ENCODE measurements at regions not wholly inside any gene's neighbourhood (a gene's known extent, or its start where the extent isn't known, plus 50 kb on each side); places are given as distances from the start of the nearest gene placed in this dataset.

- intact Hi-C loops (cut with DNase I) = no loop called here
- H3K4me1 ChIP-seq = no peaks in the 10 kb centered on the region
- no peak overlapping the region for H3K9ac ChIP-seq (ENCODE audit: low read depth in 2 of 2, low read length in 2 of 2)
- no peak overlapping the region for H3K4me3 ChIP-seq
- no peaks in the 10 kb centered on the region for H3K27me3 ChIP-seq
- TF ChIP-seq CTCF (IDR thresholded peaks at IDR 0.05) = no peak
- H3K9me3 ChIP-seq = no peaks in the 10 kb centered on the region
- H3K36me3 ChIP-seq = no peaks in the 10 kb centered on the region
- no peak overlapping the region for H3K27ac ChIP-seq
- DNase-seq = no peak
Observed at GRCh38 chr3:43949594-43949993, 258.9 kb downstream of the ABHD5 start.

GRCh38 chr3:43950775-43951174 is 260.0 kb downstream of the ABHD5 start:
- Histone ChIP-seq H3K4me3 (no peak overlapping the region), H3K4me1 (no peaks in the 10 kb centered on the region), H3K27me3 (peaks cover 3% of the 10 kb centered on the region), H3K9ac (ENCODE audit: low read depth in 2 of 2, low read length in 2 of 2) (no peak overlapping the region), H3K36me3 (no peaks in the 10 kb centered on the region), H3K27ac (no peak overlapping the region), H3K9me3 (no peaks in the 10 kb centered on the region)
- no peak for DNase-seq
- TF ChIP-seq CTCF (IDR thresholded peaks at IDR 0.05) = no peak
- intact Hi-C loops (cut with DNase I) = no loop called here

GRCh38 chr3:43951813-43952212 is 261.1 kb downstream of the ABHD5 start:
- H3K27me3 ChIP-seq = peaks cover 3% of the 10 kb centered on the region
- intact Hi-C loops (cut with DNase I) = no loop called here
- no peaks in the 10 kb centered on the region for H3K4me1 ChIP-seq
- H3K36me3 ChIP-seq = no peaks in the 10 kb centered on the region
- DNase-seq = no peak
- no peak overlapping the region for H3K27ac ChIP-seq
- no peaks in the 10 kb centered on the region for H3K9me3 ChIP-seq
- TF ChIP-seq CTCF (IDR thresholded peaks at IDR 0.05) = no peak
- no peak overlapping the region for H3K9ac ChIP-seq (ENCODE audit: low read depth in 2 of 2, low read length in 2 of 2)
- no peak overlapping the region for H3K4me3 ChIP-seq

GRCh38 chr3:43953380-43953779 is 262.6 kb downstream of the ABHD5 start:
- Histone ChIP-seq H3K4me3 (no peak overlapping the region), H3K36me3 (no peaks in the 10 kb centered on the region), H3K27ac (no peak overlapping the region), H3K4me1 (no peaks in the 10 kb centered on the region), H3K9me3 (no peaks in the 10 kb centered on the region), H3K27me3 (peaks cover 3% of the 10 kb centered on the region), H3K9ac (ENCODE audit: low read depth in 2 of 2, low read length in 2 of 2) (no peak overlapping the region)
- TF ChIP-seq CTCF (IDR thresholded peaks at IDR 0.05) = no peak
- DNase-seq = no peak
- intact Hi-C loops (cut with DNase I) = no loop called here

GRCh38 chr3:43953814-43954692 is 263.3 kb downstream of the ABHD5 start:
- Histone ChIP-seq H3K4me3 (no peak overlapping the region), H3K36me3 (no peaks in the 10 kb centered on the region), H3K9me3 (no peaks in the 10 kb centered on the region), H3K4me1 (no peaks in the 10 kb centered on the region), H3K9ac (ENCODE audit: low read depth in 2 of 2, low read length in 2 of 2) (no peak overlapping the region), H3K27ac (no peak overlapping the region), H3K27me3 (peaks cover 3% of the 10 kb centered on the region)
- TF ChIP-seq CTCF (IDR thresholded peaks at IDR 0.05) = no peak
- no peak for DNase-seq
- intact Hi-C loops (cut with DNase I) = no loop called here

All from colonic mucosa (tissue), 4 donors.